GM20000 (cell line): ENCODE measurements at regions not wholly inside any gene's neighbourhood (a gene's known extent, or its start where the extent isn't known, plus 50 kb on each side); places are given as distances from the start of the nearest gene placed in this dataset.

Source experiments
- DNase-seq: peaks from one replicate; pipeline ENCODE4 v3.0.0; 2012; ENCODE audit warnings: low spot score
- TF ChIP-seq, protein P1 (sequence below): IDR thresholded peaks from 2 replicates; pipeline ENCODE4 v1.5.1; 2012; ENCODE audit warnings: mild to moderate bottlenecking, control low read depth; ENCODE audit errors: extremely low read depth, missing control alignments

DNA sequence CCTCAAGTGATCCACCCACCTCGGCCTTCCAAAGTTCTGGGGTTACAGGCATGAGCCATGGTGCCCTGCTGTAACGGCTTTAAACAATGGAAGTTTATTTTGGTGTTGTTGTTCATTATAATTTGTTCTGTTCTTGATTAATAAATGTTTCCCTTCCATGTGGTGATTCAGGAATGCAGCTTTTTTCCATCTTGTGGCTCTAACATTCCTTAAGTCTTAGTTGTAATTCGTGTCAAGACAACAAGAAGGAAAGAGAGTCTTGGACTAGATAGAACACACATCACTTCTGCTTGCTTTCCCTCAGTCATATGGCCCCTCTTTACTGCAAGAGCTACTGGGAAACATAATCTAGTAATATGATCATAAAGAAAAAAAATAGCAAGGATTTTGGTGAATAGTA, 211.6 kb downstream of the SLC6A15 start:
- TF ChIP-seq, protein P1, sequence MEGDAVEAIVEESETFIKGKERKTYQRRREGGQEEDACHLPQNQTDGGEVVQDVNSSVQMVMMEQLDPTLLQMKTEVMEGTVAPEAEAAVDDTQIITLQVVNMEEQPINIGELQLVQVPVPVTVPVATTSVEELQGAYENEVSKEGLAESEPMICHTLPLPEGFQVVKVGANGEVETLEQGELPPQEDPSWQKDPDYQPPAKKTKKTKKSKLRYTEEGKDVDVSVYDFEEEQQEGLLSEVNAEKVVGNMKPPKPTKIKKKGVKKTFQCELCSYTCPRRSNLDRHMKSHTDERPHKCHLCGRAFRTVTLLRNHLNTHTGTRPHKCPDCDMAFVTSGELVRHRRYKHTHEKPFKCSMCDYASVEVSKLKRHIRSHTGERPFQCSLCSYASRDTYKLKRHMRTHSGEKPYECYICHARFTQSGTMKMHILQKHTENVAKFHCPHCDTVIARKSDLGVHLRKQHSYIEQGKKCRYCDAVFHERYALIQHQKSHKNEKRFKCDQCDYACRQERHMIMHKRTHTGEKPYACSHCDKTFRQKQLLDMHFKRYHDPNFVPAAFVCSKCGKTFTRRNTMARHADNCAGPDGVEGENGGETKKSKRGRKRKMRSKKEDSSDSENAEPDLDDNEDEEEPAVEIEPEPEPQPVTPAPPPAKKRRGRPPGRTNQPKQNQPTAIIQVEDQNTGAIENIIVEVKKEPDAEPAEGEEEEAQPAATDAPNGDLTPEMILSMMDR: no peak

GRCh38 chr12:84698576-84699333, 213.8 kb downstream of the SLC6A15 start:
- TF ChIP-seq, protein P1: no peak
- no peak for DNase-seq

More for the DNA sequence above, 211.6 kb downstream of the SLC6A15 start:
- DNase-seq: no peak

- DNase-seq: no peak
- TF ChIP-seq, protein P1: no peak
Observed at GRCh38 chr12:84696908-84697540, 215.6 kb downstream of the SLC6A15 start.

DNA sequence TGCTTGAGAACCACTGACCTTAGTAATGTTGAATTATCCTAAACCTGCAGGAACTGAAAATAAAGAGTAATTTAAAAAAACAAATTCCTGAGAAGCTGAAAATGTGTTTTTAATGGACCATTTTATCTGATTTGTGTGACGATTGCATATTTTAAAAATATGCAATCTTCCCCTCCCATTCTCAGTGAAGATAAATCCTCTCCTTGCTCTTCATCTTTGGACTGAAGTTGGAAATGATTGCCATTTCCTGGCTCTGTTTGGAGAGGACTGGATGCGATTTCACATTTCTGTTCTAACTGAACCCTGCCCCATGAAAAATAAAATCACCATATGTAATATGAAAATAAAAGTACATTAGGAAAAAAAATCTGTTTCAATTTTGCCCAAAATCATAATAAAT, 216.3 kb downstream of the SLC6A15 start:
- TF ChIP-seq, protein P1: no peak
- no peak for DNase-seq

DNA sequence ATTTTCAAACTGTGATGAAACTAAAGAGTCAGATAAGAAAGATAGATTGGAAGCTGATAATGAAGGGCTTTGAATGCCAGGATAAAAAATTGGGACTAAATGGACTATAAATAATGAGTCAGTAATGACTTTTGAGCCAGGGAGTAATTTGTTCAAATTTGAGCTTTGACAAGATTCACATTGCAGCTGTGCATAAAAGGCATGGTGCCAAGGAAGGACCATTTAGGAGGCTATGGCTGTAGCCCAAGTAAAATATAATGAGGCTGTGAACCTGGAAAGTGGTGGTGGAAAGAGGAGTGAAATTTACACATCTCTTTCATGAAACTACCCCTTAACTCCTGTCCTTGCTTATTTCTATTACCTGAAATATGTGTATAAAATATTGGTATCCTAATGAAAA, 218.5 kb downstream of the SLC6A15 start:
- TF ChIP-seq, protein P1: no peak
- no peak for DNase-seq

- TF ChIP-seq, protein P1: no peak
- DNase-seq: no peak
Observed at GRCh38 chr12:84692071-84692470, 220.5 kb downstream of the SLC6A15 start.

- no peak for DNase-seq
- TF ChIP-seq, protein P1: no peak
Observed at GRCh38 chr12:84691266-84691665, 221.3 kb downstream of the SLC6A15 start.
